ENCODE measurements at regions not wholly inside any gene's neighbourhood (a gene's known extent, or its start where the extent isn't known, plus 50 kb on each side); places are given as distances from the start of the nearest gene placed in this dataset.

GRCh38 chr14:22399776-22400175, 189.2 kb downstream of the DAD1 start:
- no peak for DNase-seq
- Histone ChIP-seq H3K4me1 (ENCODE audit: control insufficient read depth in 2 of 2, insufficient read depth in 2 of 2, low read length in 2 of 2) (peaks cover 7 to 9% of the 10 kb centered on the region in 2 donors), H2AFZ (ENCODE audit: insufficient read depth, low read depth, low read length, poor library complexity, severe bottlenecking) (no peak overlapping the region), H3K9ac (ENCODE audit: low read length) (no peak overlapping the region), H3K9me3 (ENCODE audit: control extremely low read depth in 1 of 3, control insufficient read depth in 2 of 3, insufficient read depth in 1 of 3, low read length in 2 of 3) (no peaks in the 10 kb centered on the region), H3K27me3 (replicated peaks in 1 of 4; ENCODE audit: control extremely low read depth in 1 of 4, control insufficient read depth in 3 of 4, insufficient read depth in 4 of 4, low read length in 3 of 4) (no peaks in the 10 kb centered on the region), H3K36me3 (replicated peaks in 1 of 2; ENCODE audit: control extremely low read depth in 1 of 2, control insufficient read depth in 1 of 2, extremely low read depth in 1 of 2, insufficient read depth in 2 of 2, low read length in 1 of 2) (no peaks in the 10 kb centered on the region), H3K4me2 (replicated peaks; ENCODE audit: low read depth, low read length, poor library complexity, severe bottlenecking) (no peak overlapping the region), H4K20me1 (ENCODE audit: control insufficient read depth, insufficient read depth, low read length, poor library complexity, severe bottlenecking) (no peaks in the 10 kb centered on the region), H3K27ac (ENCODE audit: low read length in 2 of 2) (no peak overlapping the region), H3K4me3 (ENCODE audit: control extremely low read depth in 1 of 5, extremely low read depth in 1 of 5, insufficient read depth in 1 of 5, low read depth in 2 of 5, low read length in 4 of 5) (no peak overlapping the region), H3K79me2 (ENCODE audit: control insufficient read depth, insufficient read depth, low read length) (no peaks in the 10 kb centered on the region)
- CTCF ChIA-PET, result interaction anchor here (2.4 to 4.5 kb wide), 2 partner anchors 10 to 170 kb away, joined by 11 to 26 read pairs; no protein-coding TSS in a partner anchor
- POLR2A ChIA-PET, result interaction anchor here (0.6 to 0.9 kb wide), 2 partner anchors 170 to 438 kb away, joined by 3 read pairs; no protein-coding TSS in a partner anchor
- TF ChIP-seq EZH2 (IDR thresholded peaks at IDR 0.05; ENCODE audit: borderline replicate concordance, insufficient read depth, low read depth, low read length, poor library complexity, severe bottlenecking), result no peak
- no peak for TF ChIP-seq CTCF (IDR thresholded peaks at IDR 0.05)
- Mint-ChIP-seq H3K9me3 (ENCODE audit: insufficient read depth) (no peaks in the 10 kb centered on the region), H3K4me3 (no peak overlapping the region), H3K4me1 (peaks cover 10% of the 10 kb centered on the region), H3K27me3 (peaks cover 3% of the 10 kb centered on the region), H3K27ac (no peak overlapping the region)
- intact Hi-C loops (cut with micrococcal nuclease), result loop anchor here (5.0 kb wide), 1 partner anchor 48 kb away; no protein-coding TSS in a partner anchor
- ATAC-seq (ENCODE audit: low read depth), result no peak
- WGBS (ENCODE audit: insufficient coverage), result 100% methylated on average over 1 of the region's 2 CpGs

GRCh38 chr14:22397221-22397737, 191.7 kb downstream of the DAD1 start:
- Histone ChIP-seq H3K79me2 (ENCODE audit: control insufficient read depth, insufficient read depth, low read length) (no peaks in the 10 kb centered on the region), H2AFZ (ENCODE audit: insufficient read depth, low read depth, low read length, poor library complexity, severe bottlenecking) (peak overlapping the region; percentile 23), H3K27me3 (replicated peaks in 1 of 4; ENCODE audit: control extremely low read depth in 1 of 4, control insufficient read depth in 3 of 4, insufficient read depth in 4 of 4, low read length in 3 of 4) (no peaks in the 10 kb centered on the region), H3K4me2 (replicated peaks; ENCODE audit: low read depth, low read length, poor library complexity, severe bottlenecking) (no peak overlapping the region), H3K9me3 (ENCODE audit: control extremely low read depth in 1 of 3, control insufficient read depth in 2 of 3, insufficient read depth in 1 of 3, low read length in 2 of 3) (no peaks in the 10 kb centered on the region), H3K27ac (ENCODE audit: low read length in 2 of 2) (no peak overlapping the region), H3K4me1 (ENCODE audit: control insufficient read depth in 2 of 2, insufficient read depth in 2 of 2, low read length in 2 of 2) (peaks cover 11 to 14% of the 10 kb centered on the region in 2 donors), H3K36me3 (replicated peaks in 1 of 2; ENCODE audit: control extremely low read depth in 1 of 2, control insufficient read depth in 1 of 2, extremely low read depth in 1 of 2, insufficient read depth in 2 of 2, low read length in 1 of 2) (no peaks in the 10 kb centered on the region), H3K4me3 (ENCODE audit: control extremely low read depth in 1 of 5, extremely low read depth in 1 of 5, insufficient read depth in 1 of 5, low read depth in 2 of 5, low read length in 4 of 5) (no peak overlapping the region), H4K20me1 (ENCODE audit: control insufficient read depth, insufficient read depth, low read length, poor library complexity, severe bottlenecking) (no peaks in the 10 kb centered on the region), H3K9ac (ENCODE audit: low read length) (no peak overlapping the region)
- intact Hi-C loops (cut with micrococcal nuclease), result no loop called here
- no peak overlapping the region for H3K27ac Mint-ChIP-seq
- no peaks in the 10 kb centered on the region for H3K9me3 Mint-ChIP-seq (ENCODE audit: insufficient read depth)
- ChIA-PET POLR2A (no interaction called here), CTCF (interaction anchor here (1.2 to 9.7 kb wide), 5 partner anchors 8 to 173 kb away, joined by 3 to 354 read pairs (median 11); no protein-coding TSS in a partner anchor)
- no peaks in the 10 kb centered on the region for H3K27me3 Mint-ChIP-seq
- WGBS (ENCODE audit: insufficient coverage), result 48% methylated on average over 6 of the region's 7 CpGs
- ATAC-seq (ENCODE audit: low read depth) (no peak), DNase-seq (peak; percentile 8)
- H3K4me1 Mint-ChIP-seq, result peaks cover 15% of the 10 kb centered on the region
- no peak overlapping the region for H3K4me3 Mint-ChIP-seq
- TF ChIP-seq CTCF (IDR thresholded peaks at IDR 0.05), result no peak
- no peak for TF ChIP-seq EZH2 (IDR thresholded peaks at IDR 0.05; ENCODE audit: borderline replicate concordance, insufficient read depth, low read depth, low read length, poor library complexity, severe bottlenecking)
